ENCODE measurements at regions not wholly inside any gene's neighbourhood (a gene's known extent, or its start where the extent isn't known, plus 50 kb on each side); places are given as distances from the start of the nearest gene placed in this dataset.

GRCh38 chr9:78892182-78892581 lies 595.3 kb downstream of the PSAT1 start:
- CTCF ChIA-PET, result interaction anchor here (1.3 kb wide), 1 partner anchor 93 kb away, joined by 4 read pairs; no protein-coding TSS in a partner anchor
- Histone ChIP-seq H3K4me3 (ENCODE audit: low read depth, low read length) (no peak overlapping the region), H3K36me3 (ENCODE audit: control insufficient read depth, insufficient read depth, low read length) (no peaks in the 10 kb centered on the region), H3K27me3 (ENCODE audit: control insufficient read depth, insufficient read depth, low read length) (no peaks in the 10 kb centered on the region)
- TF ChIP-seq, protein P1, sequence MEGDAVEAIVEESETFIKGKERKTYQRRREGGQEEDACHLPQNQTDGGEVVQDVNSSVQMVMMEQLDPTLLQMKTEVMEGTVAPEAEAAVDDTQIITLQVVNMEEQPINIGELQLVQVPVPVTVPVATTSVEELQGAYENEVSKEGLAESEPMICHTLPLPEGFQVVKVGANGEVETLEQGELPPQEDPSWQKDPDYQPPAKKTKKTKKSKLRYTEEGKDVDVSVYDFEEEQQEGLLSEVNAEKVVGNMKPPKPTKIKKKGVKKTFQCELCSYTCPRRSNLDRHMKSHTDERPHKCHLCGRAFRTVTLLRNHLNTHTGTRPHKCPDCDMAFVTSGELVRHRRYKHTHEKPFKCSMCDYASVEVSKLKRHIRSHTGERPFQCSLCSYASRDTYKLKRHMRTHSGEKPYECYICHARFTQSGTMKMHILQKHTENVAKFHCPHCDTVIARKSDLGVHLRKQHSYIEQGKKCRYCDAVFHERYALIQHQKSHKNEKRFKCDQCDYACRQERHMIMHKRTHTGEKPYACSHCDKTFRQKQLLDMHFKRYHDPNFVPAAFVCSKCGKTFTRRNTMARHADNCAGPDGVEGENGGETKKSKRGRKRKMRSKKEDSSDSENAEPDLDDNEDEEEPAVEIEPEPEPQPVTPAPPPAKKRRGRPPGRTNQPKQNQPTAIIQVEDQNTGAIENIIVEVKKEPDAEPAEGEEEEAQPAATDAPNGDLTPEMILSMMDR (IDR thresholded peaks at IDR 0.05; ENCODE audit: insufficient read depth, low read depth, low read length), result no peak
- POLR2A ChIA-PET, result no interaction called here
- DNase-seq (ENCODE audit: low read depth), result no peak

- TF ChIP-seq, protein P1 (IDR thresholded peaks at IDR 0.05; ENCODE audit: insufficient read depth, low read depth, low read length), result no peak
- Histone ChIP-seq H3K36me3 (ENCODE audit: control insufficient read depth, insufficient read depth, low read length) (no peaks in the 10 kb centered on the region), H3K27me3 (ENCODE audit: control insufficient read depth, insufficient read depth, low read length) (no peaks in the 10 kb centered on the region), H3K4me3 (ENCODE audit: low read depth, low read length) (no peak overlapping the region)
- no peak for DNase-seq (ENCODE audit: low read depth)
- POLR2A ChIA-PET, result no interaction called here
- CTCF ChIA-PET, result interaction anchor here (1.3 kb wide), 1 partner anchor 92 kb away, joined by 4 read pairs; no protein-coding TSS in a partner anchor
Observed at GRCh38 chr9:78892769-78893168, 595.8 kb downstream of the PSAT1 start.

DNA sequence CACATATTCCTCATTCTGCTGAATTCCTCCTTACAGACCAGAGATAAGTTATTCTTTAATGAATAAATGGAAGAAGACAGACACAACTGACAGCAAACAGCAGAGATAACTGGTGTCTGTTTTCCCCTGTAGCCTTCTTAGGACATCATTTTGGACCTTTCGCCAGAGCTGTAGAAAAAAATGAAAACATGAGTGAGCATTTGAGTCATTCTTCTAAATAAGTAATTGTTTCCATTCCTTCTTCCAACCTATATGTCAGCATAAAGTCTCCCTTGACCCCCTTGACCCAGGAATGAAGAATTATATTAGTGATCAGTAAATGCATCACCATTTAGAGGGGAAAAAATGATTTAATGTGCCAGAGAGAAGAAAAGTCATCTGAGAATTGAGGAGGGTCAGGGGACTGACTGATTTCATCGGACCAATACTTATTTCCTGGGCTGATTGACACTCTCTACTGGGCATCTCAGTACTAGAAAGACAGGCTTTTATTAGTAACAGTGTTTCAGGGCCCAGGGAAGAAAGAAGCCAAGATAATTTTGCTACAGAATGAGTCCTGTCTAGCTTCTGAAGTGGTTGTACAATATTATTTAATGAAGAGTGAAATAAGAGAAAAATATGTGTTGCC lies 597.0 kb downstream of the PSAT1 start:
- no peak for DNase-seq (ENCODE audit: low read depth)
- ChIA-PET CTCF (interaction anchor here (0.8 to 1.1 kb wide), 2 partner anchors 12 to 28 kb away, joined by 3 read pairs; no protein-coding TSS in a partner anchor), POLR2A (no interaction called here)
- no peaks in the 10 kb centered on the region for H3K36me3 ChIP-seq (ENCODE audit: control insufficient read depth, insufficient read depth, low read length)
- H3K27me3 ChIP-seq (ENCODE audit: control insufficient read depth, insufficient read depth, low read length), result no peaks in the 10 kb centered on the region
- TF ChIP-seq, protein P1 (IDR thresholded peaks at IDR 0.05; ENCODE audit: insufficient read depth, low read depth, low read length), result no peak
- H3K4me3 ChIP-seq (ENCODE audit: low read depth, low read length), result no peak overlapping the region

GRCh38 chr9:78896479-78896878 lies 599.6 kb downstream of the PSAT1 start:
- DNase-seq (ENCODE audit: low read depth), result no peak
- TF ChIP-seq, protein P1 (IDR thresholded peaks at IDR 0.05; ENCODE audit: insufficient read depth, low read depth, low read length), result no peak
- Histone ChIP-seq H3K27me3 (ENCODE audit: control insufficient read depth, insufficient read depth, low read length) (no peaks in the 10 kb centered on the region), H3K36me3 (ENCODE audit: control insufficient read depth, insufficient read depth, low read length) (no peaks in the 10 kb centered on the region), H3K4me3 (ENCODE audit: low read depth, low read length) (no peak overlapping the region)
- ChIA-PET CTCF (no interaction called here), POLR2A (no interaction called here)

- POLR2A ChIA-PET, result no interaction called here
- Histone ChIP-seq H3K36me3 (ENCODE audit: control insufficient read depth, insufficient read depth, low read length) (no peaks in the 10 kb centered on the region), H3K4me3 (ENCODE audit: low read depth, low read length) (no peak overlapping the region), H3K27me3 (ENCODE audit: control insufficient read depth, insufficient read depth, low read length) (no peaks in the 10 kb centered on the region)
- DNase-seq (ENCODE audit: low read depth), result no peak
- CTCF ChIA-PET, result no interaction called here
- TF ChIP-seq, protein P1 (IDR thresholded peaks at IDR 0.05; ENCODE audit: insufficient read depth, low read depth, low read length), result no peak
Observed at GRCh38 chr9:78898234-78898633, 601.3 kb downstream of the PSAT1 start.

Data from BJ (cell line).